ENCODE measurements at regions not wholly inside any gene's neighbourhood (a gene's known extent, or its start where the extent isn't known, plus 50 kb on each side); places are given as distances from the start of the nearest gene placed in this dataset.
"Not testable (repeated sequence)": the region's sequence is repeated elsewhere in the genome, so short reads cannot be mapped to it uniquely, and the experiment has no call there.

DNA sequence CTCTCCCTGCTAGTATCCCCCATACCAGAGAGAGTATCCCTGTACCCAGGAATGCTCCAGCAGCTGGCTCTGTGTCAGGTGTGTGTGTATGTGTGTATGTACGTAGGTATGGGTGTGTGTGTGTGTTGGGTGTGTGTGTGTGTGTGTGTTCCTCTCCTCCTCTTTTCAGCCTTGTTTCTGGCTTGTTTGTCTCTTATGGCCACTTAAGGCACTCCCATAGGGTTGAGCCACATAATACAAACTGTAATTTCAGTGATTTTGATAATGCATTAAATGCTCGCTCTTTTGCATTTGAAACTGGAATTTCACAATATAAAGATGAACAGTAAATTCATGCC is 80.8 kb upstream of the SH3PXD2B start:
- H3K27ac ChIP-seq = no peak overlapping the region
- H3K9me3 ChIP-seq = no peaks in the 10 kb centered on the region
- 83 to 86% methylated on average over 2 of the region's 2 CpGs for WGBS, 2 donors
- ATAC-seq (ENCODE audit: low FRiP score in 2 of 2) = no peak
- no peak overlapping the region for H3K4me3 ChIP-seq
- no peaks in the 10 kb centered on the region for H3K27me3 ChIP-seq
- no peaks in the 10 kb centered on the region for H3K36me3 ChIP-seq
- TF ChIP-seq POLR2AphosphoS5 (IDR thresholded peaks at IDR 0.05) (no peak), POLR2A (IDR thresholded peaks at IDR 0.05) (no peak), EP300 (IDR thresholded peaks at IDR 0.05) (no peak)
- TF ChIP-seq, protein P1, sequence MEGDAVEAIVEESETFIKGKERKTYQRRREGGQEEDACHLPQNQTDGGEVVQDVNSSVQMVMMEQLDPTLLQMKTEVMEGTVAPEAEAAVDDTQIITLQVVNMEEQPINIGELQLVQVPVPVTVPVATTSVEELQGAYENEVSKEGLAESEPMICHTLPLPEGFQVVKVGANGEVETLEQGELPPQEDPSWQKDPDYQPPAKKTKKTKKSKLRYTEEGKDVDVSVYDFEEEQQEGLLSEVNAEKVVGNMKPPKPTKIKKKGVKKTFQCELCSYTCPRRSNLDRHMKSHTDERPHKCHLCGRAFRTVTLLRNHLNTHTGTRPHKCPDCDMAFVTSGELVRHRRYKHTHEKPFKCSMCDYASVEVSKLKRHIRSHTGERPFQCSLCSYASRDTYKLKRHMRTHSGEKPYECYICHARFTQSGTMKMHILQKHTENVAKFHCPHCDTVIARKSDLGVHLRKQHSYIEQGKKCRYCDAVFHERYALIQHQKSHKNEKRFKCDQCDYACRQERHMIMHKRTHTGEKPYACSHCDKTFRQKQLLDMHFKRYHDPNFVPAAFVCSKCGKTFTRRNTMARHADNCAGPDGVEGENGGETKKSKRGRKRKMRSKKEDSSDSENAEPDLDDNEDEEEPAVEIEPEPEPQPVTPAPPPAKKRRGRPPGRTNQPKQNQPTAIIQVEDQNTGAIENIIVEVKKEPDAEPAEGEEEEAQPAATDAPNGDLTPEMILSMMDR (IDR thresholded peaks at IDR 0.05) = no peak
- peaks cover 9 to 11% (median 10%) of the 10 kb centered on the region in 4 donors for H3K4me1 ChIP-seq
- DNase-seq = no peak

DNA sequence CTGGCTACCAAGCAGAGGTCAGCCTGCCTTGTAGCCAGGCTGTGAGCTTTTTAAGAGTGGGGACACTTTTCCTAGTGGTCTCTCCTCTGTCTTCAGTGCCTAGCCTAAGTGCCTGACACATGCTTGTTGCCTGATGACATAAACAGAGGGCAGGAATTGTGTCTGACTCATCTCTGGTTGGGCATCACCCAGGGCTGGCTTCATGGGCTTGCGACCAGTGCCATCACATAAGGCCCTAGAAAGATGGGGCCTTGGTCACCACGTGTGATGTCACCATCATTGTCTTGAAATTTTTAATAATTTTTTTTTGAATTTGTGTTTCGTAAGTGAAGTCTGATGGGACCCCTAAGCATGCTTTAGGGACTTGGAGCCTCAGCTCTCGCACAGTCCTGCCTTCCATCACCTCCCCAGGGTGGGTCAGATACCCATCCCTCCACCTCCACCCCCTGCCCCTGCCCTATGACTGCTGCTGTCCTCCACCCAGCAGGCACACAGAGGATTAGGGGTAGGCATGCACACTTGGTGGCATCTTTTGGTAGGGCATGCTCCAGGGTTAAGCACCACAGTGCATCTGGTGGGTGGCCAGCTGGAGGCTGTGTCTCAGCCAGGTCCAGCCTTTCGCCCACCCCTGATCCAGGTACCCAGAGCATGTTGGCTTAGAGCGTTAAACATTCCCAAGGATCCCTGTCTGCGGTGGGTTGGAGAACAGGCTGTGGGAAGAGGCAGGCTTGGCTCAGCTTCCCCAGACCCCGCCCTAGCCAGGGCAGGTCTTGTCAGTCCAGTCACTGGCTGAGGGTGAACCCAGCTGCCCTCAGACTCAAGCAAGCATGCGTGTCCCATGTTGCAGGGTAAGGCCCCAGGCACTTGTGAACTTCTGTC is 80.1 kb upstream of the SH3PXD2B start:
- TF ChIP-seq EP300 (IDR thresholded peaks at IDR 0.05) = no peak
- TF ChIP-seq, protein P1 (IDR thresholded peaks at IDR 0.05) = no peak
- TF ChIP-seq POLR2AphosphoS5 (IDR thresholded peaks at IDR 0.05) = no peak
- no peak for TF ChIP-seq POLR2A (IDR thresholded peaks at IDR 0.05)
- WGBS, 2 donors = 76 to 81% methylated on average over 7 to 9 of the region's 9 CpGs
- Histone ChIP-seq H3K4me3 (no peak overlapping the region), H3K27ac (peak overlapping the region in 2 of 4 donors; percentile 30 to 54), H3K4me1 (peaks cover 9 to 11% (median 10%) of the 10 kb centered on the region in 4 donors), H3K27me3 (no peaks in the 10 kb centered on the region), H3K9me3 (no peaks in the 10 kb centered on the region), H3K36me3 (no peaks in the 10 kb centered on the region)
- ATAC-seq (ENCODE audit: low FRiP score in 2 of 2) = peak; percentile 25 to 44
- peak in 1 of 2 donors; percentile 21 for DNase-seq

GRCh38 chr5:172533399-172534228 is 79.3 kb upstream of the SH3PXD2B start:
- Histone ChIP-seq H3K4me3 (no peak overlapping the region), H3K9me3 (no peaks in the 10 kb centered on the region), H3K27me3 (no peaks in the 10 kb centered on the region), H3K4me1 (peaks cover 9 to 11% (median 10%) of the 10 kb centered on the region in 4 donors), H3K27ac (peak overlapping the region in 3 of 4 donors; percentile 30 to 54 (median 39)), H3K36me3 (no peaks in the 10 kb centered on the region)
- peak in 1 of 2 donors; percentile 6 for ATAC-seq (ENCODE audit: low FRiP score in 2 of 2)
- DNase-seq = peak in 1 of 2 donors; percentile 33
- no peak for TF ChIP-seq EP300 (IDR thresholded peaks at IDR 0.05)
- TF ChIP-seq POLR2A (IDR thresholded peaks at IDR 0.05) = no peak
- TF ChIP-seq, protein P1 (IDR thresholded peaks at IDR 0.05) = no peak
- peak in 1 of 2 donors; percentile 5 for TF ChIP-seq POLR2AphosphoS5 (IDR thresholded peaks at IDR 0.05)
- WGBS, 2 donors = 40 to 52% methylated on average over 12 of the region's 12 CpGs

DNA sequence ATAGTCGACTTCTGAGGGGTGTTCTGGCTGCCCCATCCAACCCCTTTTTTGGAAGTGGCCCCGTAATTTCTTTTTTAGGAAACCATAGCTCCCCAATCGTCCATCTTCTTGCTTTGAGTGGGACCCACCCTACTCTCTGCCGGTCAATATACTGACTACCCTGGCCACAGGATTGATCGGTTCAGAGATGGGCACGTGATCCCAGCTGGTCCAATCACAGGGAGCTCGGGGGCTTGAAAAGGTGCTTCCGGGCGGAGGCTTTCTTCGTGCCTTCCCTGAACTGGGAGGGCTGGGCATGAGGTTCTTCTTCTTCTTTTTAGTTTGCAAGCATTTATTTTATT is 78.7 kb upstream of the SH3PXD2B start:
- 86 to 89% methylated on average over 10 of the region's 10 CpGs for WGBS, 2 donors

DNA sequence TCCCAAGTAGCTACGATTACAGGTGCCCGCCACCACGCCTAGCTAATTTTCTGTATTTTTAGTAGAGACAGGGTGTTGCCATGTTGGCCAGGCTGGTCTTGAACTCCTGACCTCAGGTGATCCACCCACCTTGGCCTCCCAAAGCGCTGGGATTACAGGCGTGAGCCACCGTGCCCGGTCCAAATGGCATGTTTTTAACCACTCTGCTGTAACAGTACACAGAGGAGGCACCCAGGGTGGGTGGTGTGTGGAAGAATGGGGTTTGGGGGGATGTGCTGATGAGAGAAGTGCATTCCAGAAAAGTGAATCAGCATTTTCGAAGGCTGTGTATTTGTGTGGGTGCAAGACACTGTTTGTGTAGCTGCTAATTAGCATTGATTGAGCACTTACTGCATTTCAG is 78.1 kb upstream of the SH3PXD2B start:
- ATAC-seq (ENCODE audit: low FRiP score in 2 of 2); H3K27me3 ChIP-seq; H3K9me3 ChIP-seq; H3K4me3 ChIP-seq; H3K36me3 ChIP-seq; H3K27ac ChIP-seq; DNase-seq: not testable (repeated sequence)
- 90 to 92% methylated on average over 8 of the region's 8 CpGs for WGBS, 2 donors
- H3K4me1 ChIP-seq = peaks cover 9 to 17% (median 10%) of the 10 kb centered on the region in 4 donors

More for the DNA sequence above, 78.7 kb upstream of the SH3PXD2B start:
- Histone ChIP-seq H3K27ac (no peak overlapping the region), H3K36me3 (no peaks in the 10 kb centered on the region), H3K4me1 (peaks cover 9 to 15% (median 10%) of the 10 kb centered on the region in 4 donors), H3K9me3 (no peaks in the 10 kb centered on the region), H3K4me3 (no peak overlapping the region), H3K27me3 (no peaks in the 10 kb centered on the region)
- TF ChIP-seq EP300 (IDR thresholded peaks at IDR 0.05) (no peak), POLR2AphosphoS5 (IDR thresholded peaks at IDR 0.05) (no peak), POLR2A (IDR thresholded peaks at IDR 0.05) (no peak)
- TF ChIP-seq, protein P1 (IDR thresholded peaks at IDR 0.05) = no peak
- no peak for DNase-seq
- no peak for ATAC-seq (ENCODE audit: low FRiP score in 2 of 2)
